Jurkat, Clone E6-1 (cell line): ENCODE measurements at regions not wholly inside any gene's neighbourhood (a gene's known extent, or its start where the extent isn't known, plus 50 kb on each side); places are given as distances from the start of the nearest gene placed in this dataset.

Experiments used
- DNase-seq: peaks from one replicate; pipeline ENCODE4 v3.0.0-alpha.2; 2011; ENCODE audit warnings: low read depth, low spot score
- H3K4me3 ChIP-seq: 2 replicates; pipeline ENCODE4 v1.5.1; 2011; ENCODE audit warnings: mild to moderate bottlenecking, low read length, control low read depth, moderate library complexity

DNA sequence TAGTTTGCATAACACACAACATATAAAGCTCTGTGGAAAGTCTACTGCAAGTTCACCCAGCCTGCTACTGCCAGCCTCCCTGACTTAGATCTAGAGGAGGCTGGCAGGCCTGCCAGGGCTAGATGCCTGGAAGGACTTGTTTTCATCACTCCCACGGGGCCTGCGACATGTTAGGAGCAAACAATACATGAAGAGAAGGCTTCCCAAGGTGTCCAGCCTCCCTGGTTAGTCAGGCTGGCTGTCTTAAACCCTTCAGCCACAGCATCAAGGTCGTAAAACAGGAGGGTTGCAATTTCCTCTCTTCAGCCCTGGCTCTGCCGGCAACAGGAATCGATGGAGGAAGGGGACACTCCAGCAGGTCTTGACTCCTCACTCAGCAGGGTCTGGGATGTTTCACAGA, 104.5 kb downstream of the NGF start:
- DNase-seq = no peak
- no peak overlapping the region for H3K4me3 ChIP-seq

DNA sequence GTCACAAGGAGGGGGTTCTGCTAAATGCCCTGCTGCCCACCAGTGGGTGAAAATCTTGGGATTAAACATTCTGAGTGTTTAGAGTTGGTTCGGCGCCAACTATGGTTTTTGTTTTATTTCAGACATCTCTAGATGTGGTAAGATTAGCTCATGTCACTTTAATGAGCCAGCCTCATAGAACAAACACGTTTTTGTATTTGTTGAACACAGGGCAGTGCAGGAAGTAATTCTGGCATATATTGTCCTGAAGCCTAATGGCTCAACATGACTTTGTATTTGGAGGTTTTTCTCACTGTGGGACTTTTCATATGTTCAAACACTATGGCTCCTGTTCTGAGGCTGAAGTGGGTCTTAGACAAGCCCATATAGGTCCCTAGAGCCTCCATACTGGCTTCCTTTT, 107.8 kb downstream of the NGF start:
- DNase-seq = no peak
- H3K4me3 ChIP-seq = no peak overlapping the region

DNA sequence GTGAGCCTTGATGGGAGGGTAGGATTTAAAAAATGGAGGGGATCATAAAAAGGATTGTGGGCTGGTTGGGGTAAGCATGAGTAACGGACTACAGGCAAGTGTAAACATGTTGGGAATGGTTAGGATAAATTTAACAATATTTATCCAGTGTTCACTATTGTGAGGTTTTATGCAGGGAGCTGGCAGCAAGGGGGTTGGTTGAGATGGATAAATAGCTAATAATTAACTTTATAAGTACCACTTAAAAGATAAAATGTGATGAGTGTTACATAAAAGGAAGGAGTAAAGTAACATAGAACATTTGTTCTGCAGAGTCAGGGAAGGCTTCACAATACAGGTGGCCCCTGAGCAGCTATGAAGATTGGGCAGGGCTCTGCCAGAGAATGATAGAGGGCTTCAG, 109.0 kb downstream of the NGF start:
- H3K4me3 ChIP-seq = no peak overlapping the region
- no peak for DNase-seq

DNA sequence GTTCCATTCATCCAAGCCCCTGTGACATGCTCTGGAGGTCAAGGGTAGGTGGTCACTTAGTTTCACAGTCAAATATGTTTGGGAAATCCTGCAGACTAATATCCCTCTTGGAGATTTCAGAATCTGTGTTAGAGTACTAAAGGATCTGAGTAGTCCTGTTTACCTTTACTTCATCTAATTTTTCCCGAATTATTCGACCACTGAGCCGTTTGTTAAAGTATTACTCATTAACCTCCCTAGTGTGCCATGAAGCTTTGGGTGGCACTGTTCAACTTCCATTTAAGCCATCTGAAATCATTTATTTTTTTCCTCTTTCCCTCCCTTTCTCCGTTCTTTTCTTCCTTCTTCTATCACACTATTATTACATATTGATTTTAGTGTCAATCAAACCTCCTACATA, 109.9 kb downstream of the NGF start:
- no peak for DNase-seq
- H3K4me3 ChIP-seq = no peak overlapping the region

DNA sequence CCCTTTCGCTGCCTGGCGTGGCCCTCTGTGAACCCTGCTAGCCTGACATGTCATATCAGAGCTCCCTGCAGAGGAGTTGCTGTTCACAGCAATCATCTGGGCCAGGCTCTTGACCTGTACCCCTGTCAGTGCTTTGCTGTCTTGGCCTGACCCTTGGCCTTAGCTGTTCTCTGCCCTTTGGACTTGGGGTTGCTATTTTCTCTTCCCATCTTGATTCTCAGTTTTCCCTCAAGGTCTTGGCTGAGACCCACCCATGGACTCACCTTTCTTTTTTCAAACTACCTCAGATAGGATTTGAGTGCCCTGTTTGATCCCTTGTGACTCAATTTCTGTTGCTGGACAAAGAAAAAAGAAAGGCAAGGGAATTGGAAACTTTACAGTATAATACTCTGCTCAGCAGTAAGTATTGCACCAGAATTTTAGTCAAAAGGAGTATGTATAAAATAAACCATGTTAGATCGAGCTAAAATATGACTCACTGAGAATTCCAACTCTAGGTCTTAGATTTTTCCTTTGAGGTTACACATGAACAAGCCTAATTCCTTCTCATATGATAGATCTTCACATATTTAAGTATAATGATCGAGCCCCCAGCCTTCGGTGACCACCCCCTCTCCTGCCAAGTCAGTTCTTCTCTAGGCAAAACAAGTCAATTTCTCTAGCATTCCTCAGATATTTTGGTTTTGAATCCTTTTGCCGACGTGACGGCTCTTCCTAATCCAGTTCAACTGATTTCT, 110.5 kb downstream of the NGF start:
- H3K4me3 ChIP-seq = no peak overlapping the region
- no peak for DNase-seq

DNA sequence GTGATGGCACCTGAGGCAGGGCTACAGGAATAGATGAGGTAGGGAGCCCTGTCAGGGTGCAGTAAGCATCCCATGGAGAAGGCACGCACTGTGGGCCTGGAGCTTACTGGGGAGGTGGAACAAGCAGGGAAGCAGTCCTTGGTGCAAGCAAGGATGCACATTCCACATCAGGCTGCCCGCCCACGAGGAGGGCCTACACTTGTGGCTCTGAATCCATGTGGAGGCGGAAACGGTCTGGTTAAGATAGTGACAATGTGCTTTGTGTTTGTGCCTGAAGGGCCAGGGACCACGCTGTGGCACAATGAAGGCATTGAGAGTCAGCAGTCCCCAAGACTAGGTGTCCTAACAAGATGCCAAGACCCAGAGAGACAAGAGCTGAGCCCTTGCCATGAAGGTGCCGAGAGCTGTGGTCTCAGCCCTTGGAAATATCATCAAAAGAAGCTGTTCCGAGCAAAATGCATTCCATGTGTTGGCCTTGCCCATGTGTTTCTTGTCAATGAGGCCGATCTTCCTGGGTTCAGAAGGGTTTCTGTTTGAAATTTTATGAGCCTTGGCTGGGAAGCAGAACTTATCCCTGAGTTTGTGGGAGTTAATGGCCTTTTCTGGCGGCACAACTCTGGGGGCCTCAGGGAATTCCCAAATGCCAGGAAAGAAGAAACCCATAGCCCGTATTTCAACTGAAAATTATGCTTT, 111.9 kb downstream of the NGF start:
- H3K4me3 ChIP-seq = no peak overlapping the region
- no peak for DNase-seq

DNA sequence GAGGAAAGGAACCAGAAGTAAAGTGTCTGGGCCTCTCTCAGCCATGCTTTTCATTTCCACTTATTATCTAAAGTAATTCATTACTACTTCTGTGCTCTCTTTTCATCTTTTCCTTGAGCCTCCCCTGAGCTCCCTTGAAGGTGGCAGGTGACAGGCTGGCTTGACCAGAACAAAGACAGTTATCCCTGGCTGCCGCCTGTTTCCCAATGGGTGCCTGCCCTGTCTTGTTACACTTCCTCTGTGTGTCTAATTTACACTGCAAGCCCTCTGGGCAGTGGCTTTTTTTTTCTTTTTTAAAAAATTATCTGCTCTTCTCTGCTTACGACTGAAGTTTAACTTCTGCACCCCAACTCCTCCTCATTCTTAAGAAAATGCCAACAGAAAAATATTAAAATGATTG, 113.4 kb downstream of the NGF start:
- H3K4me3 ChIP-seq = no peak overlapping the region

DNA sequence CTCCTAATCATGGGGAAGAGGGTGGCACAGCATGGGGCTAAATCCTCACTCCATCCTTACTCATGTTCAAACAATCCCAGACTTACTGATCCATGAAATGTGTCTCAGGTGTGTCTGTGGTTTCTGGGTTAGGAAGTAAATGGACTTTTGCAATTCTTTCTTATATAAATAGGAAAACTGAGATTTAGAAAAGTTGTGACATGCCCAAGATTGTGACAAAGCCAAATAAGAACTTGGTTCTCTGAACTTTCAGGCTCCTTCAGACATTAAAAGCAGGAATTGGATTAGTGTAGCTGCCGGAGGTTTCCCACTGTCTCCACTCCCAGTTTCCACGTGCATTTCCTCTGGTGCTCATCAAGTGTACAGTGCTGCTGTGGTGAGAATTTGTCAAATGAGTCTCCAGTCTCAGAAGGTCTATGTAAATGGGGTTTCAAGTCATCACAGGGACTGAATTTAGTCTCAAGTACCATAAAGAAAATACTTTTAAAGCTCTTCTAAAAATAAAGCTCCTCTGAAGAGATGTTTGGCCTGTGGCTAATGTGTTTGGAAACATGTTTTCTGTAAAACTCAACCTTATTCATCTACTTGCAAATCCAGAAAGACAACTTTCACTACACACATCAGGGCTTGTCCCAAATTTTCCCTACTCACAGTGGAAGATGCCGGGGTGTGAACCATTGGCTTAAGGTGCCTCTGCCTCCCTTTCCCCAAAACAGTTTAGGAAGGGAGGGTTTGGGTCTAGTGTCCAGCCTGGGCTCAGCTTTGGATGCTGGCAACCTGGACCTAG, 115.2 kb downstream of the NGF start:
- H3K4me3 ChIP-seq = no peak overlapping the region
- no peak for DNase-seq

More for the DNA sequence above, 113.4 kb downstream of the NGF start:
- no peak for DNase-seq

DNA sequence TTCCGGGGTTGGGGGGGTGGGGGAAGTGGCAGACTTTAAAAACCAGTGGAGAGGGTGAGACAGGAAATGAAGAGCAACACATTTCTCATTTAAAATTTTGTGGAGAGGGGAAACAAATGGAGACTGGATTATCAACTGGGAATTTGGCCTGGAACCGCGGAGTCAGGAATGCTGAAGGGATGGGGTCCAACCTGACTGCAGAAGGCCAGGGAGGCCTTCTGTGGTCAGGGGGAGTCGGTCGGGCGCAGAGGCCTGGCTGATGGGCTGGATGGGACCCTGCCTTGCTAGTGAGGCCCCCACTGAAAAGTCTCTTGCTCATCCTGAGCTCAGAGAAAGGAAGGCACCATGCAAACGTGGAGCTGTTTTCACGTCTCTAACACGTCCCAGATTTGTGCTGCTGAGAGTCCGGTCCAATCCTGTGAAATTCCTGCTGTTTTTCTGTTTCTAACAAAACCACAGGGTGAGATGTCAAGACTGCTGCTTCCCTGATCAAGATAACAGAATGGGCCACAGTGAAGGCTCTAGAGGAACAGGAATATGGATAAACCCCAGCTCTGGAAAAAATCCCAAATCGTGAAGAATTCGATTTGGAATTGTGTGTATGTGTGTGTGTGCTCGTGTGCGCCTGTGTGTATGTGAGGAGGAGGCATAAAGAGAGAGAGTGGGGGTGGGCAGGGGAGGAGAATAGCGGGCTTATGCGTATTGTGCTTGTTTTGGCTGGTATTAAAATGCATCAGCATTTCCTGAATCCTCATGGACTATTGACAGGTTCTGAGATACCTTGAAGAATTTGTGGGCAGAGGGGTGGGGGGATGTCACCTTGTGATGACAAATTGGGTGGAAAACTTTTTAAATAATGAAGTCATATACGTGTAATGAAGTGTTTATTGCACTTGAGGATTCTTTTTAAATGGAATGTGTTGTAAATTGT, 117.4 kb downstream of the NGF start:
- H3K4me3 ChIP-seq = no peak overlapping the region
- no peak for DNase-seq

DNA sequence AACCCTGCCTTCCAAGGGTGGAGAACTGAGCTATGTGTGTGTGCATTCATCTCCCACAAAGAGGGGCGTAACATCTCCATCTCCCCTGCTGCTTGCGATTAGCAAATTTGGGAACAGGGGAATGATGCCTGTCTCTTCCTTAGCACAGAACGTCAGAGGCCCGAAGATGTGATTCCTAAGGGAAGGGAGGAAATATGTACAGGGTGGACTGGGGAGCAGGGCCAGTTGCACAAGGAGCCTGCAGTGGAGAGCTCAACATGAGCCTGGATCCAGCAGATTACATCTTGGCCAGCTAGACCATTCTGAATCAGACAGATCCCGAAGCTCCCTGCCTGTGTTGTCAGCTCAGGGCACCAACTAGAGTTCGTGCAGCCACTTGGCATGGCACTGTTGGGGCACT, 118.1 kb downstream of the NGF start:
- H3K4me3 ChIP-seq = no peak overlapping the region
- peak; percentile 17 for DNase-seq

DNA sequence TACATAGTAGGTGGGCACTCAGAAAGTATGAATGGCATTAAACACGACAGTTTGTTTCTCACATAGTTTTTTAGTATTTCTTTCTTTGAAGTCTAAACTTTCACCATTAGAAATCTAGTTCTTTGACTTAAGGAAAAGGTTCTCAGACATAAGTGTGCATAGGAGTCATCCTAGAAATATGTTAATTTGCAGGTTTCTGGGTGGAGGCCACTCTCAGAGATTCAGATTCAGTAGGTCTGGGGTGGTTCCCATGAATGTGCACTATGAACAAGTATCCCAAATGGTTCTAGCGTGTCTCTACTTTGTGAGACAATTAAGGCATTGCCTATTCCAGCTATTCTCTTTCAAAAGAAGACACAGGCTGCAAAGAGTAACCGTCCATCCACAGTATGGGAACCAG, 119.3 kb downstream of the NGF start:
- no peak for DNase-seq
- no peak overlapping the region for H3K4me3 ChIP-seq

DNA sequence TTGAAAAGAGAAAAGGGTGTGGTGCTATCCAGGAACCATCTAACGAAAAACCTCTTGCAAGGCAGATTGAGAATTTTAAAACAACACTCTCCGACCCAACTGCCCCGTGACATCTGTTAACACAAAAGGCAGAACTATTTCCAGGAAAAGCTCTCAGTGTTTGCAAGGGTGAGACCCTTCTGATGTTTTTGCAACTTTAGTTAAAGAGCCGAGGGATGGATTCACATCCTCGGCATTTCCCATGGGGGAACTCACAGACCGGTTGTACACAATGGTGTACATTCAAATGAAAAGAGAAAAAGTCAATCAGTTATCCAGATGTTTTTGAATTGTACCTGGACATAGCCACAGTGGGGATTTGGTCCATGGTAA, 120.0 kb downstream of the NGF start:
- DNase-seq = no peak
- H3K4me3 ChIP-seq = no peak overlapping the region

DNA sequence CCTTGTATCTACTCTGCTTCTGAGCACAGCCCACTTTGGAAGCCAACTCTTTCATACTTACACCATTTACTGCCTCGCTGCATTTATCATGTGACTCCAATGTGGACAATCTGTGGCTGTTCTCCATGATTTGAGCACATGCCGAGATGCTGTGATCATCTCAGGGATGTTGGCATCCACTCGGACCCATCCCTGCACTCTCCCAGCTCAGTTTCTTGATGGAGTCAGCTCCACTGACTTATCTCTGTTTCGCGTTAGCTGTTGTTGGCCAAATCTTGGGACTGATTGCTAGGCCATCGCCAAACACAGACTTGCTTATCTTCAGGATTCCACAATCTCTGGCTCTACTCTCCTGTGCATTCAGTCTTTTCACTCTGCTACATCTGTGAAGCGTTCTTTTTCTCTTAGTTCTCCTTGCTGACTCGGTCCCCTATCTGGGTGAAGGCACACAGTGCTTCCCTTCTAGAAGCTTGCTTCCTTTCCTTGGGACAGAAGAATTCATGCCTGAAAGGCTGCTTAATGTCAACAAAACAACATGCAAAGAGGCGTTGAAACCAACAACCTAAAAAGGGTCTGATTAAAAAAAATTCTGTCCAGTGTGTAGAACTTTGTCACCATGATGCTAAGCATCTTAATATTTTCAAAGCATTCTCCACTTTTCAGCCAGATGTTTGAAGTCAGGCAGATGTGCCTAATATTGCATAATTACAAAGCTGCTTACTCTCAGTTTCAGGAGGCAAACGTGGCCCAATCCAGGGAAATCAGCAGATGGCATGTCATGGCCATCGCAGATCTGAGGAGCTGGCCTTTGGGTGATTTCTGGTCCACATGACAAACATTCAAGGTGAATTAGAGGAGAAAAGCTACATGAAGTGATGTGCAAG, 120.7 kb downstream of the NGF start:
- no peak overlapping the region for H3K4me3 ChIP-seq
- DNase-seq = no peak

DNA sequence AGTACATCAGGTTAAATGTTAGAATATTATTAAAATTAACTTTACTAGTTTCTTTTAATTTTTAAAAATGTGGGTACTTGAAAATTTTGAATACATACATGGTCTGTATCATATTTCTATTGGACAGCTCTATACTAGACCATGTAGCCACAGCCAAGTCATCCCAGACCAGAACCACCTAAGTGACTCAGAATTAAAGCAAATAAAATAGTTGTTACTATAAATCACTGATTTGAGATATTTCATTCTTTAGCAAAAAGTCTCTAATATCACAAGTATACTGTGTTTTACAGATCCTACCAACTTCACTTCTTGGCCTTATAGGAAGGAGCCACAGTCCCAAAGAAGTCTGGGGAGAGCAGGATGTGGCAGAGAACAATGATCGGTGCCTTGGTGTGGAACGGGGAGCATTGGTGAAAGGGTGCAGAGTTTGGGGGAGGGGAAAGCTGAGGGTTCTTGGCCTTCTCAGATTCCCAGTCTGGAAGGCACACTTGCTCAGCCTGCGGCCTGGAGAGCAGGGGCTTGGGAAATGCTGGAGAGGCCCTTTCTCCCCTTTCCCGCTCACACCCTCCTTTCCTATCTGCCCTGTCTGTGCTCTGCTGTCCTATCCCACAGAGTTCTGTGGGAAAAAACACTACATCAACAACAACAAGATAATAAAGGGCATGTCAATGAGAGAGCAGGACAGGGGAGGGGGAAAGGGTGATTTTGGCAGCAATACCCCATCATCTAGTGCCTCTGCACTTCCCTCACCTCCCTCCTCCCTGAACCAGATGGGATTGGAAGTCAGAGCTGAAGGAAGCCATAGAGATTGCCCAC, 122.1 kb downstream of the NGF start:
- DNase-seq = no peak
- H3K4me3 ChIP-seq = no peak overlapping the region

DNA sequence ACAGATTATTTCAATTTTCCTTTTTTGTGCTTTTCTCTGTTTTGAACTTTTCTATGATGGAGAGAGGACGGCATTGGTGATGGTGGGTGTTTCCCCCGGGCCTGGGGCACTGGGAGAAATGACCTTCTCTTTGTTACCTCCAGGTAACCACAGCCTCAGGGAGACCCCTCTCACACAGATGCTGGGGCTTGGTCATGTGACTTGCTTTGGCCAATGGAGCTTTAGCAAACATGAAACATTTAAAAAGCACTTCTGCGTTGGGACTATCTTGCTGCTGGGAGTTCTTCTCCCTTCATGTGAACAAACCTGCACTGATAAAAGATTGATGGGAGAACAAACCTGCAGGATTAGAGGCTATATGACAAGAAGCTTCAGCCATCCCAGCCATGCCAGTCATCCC, 122.9 kb downstream of the NGF start:
- no peak for DNase-seq

DNA sequence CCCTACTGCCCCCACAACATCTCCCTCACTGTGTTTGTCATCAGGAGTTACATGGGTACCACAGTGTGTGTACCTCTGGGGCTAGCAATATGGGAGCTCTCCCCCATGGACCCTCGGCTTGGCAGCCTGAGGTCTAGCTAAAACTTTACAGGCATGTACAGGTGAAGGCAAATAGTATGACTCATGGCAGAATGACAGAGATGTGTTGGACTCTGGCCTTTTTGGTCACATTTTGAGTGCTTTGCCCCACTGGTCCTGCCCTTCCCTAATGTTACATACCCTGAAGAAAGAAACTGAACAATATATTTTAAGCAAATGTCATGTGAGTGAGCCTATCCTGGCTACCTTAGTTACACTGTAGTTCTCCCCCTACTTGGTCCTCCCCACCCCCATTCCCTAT, 124.0 kb downstream of the NGF start:
- H3K4me3 ChIP-seq = no peak overlapping the region

More for the DNA sequence above, 122.9 kb downstream of the NGF start:
- H3K4me3 ChIP-seq = no peak overlapping the region

DNA sequence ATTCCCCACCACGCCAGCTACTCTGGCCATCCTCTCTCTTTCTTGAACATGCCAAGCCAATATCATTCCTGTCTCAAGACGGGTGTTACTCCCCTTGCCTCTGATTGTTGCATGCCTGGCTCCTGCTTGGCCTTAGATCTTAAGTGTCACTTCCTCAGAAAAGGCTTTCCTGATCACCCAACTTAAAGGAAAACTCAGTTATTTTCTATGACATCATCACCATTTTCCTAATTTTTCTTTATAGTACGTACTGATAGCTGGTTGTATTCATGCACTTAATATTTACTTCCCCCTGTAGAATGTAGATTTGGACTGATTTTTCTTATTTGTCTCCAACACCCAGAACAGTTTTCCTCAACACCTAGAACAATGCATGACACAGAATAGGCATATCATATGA, 123.8 kb upstream of the TSPAN2 start:
- no peak overlapping the region for H3K4me3 ChIP-seq
- no peak for DNase-seq

More for the DNA sequence above, 124.0 kb downstream of the NGF start:
- no peak for DNase-seq
